Skeletal muscle tissue (tissue), 3 donors: ENCODE measurements at regions not wholly inside any gene's neighbourhood (a gene's known extent, or its start where the extent isn't known, plus 50 kb on each side); places are given as distances from the start of the nearest gene placed in this dataset.

Source experiments
- H3K27ac ChIP-seq: one replicate; pipeline ENCODE4 v1.7.0; 2013; ENCODE audit warnings: mild to moderate bottlenecking, low read depth, low read length, inconsistent platforms
- H3K27me3 ChIP-seq, 3 donors: one replicate each; pipeline ENCODE4 v1.7.0; 2013; ENCODE audit warnings: low read length in 3 of 3; ENCODE audit not compliant: control insufficient read depth in 3 of 3, insufficient read depth in 3 of 3
- H3K36me3 ChIP-seq, 3 donors: one replicate each; pipeline ENCODE4 v1.7.0; 2013; ENCODE audit warnings: low read length in 3 of 3; ENCODE audit not compliant: control insufficient read depth in 3 of 3, insufficient read depth in 3 of 3
- H3K4me1 ChIP-seq, 3 donors: one replicate each; pipeline ENCODE4 v1.7.0; 2013; ENCODE audit warnings: low read length in 3 of 3, mild to moderate bottlenecking in 3 of 3; ENCODE audit not compliant: control insufficient read depth in 3 of 3, insufficient read depth in 3 of 3
- H3K4me3 ChIP-seq, 3 donors: one replicate each; pipeline ENCODE4 v1.7.0; 2013; ENCODE audit warnings: low read length in 3 of 3
- H3K9ac ChIP-seq, 3 donors: one replicate each; pipeline ENCODE4 v1.7.0; 2013; ENCODE audit warnings: low read length in 3 of 3, mild to moderate bottlenecking in 3 of 3, moderate library complexity in 2 of 3, low read depth in 1 of 3
- H3K9me3 ChIP-seq, 3 donors: one replicate each; pipeline ENCODE4 v1.7.0; 2013; ENCODE audit warnings: low read length in 3 of 3; ENCODE audit not compliant: control insufficient read depth in 3 of 3
- donor health status: Osteomylitis.

GRCh38 chr2:236700703-236701102 lies 131.1 kb downstream of the ACKR3 start:
- Histone ChIP-seq H3K9me3 (no peaks in the 10 kb centered on the region), H3K27me3 (no peaks in the 10 kb centered on the region), H3K9ac (no peak overlapping the region), H3K36me3 (no peaks in the 10 kb centered on the region), H3K4me1 (peaks cover 4 to 9% (median 4%) of the 10 kb centered on the region in 3 donors), H3K27ac (no peak overlapping the region), H3K4me3 (no peak overlapping the region)

- Histone ChIP-seq H3K9ac (no peak overlapping the region), H3K4me3 (no peak overlapping the region), H3K27me3 (no peaks in the 10 kb centered on the region), H3K4me1 (peaks cover 4 to 9% (median 6%) of the 10 kb centered on the region in 3 donors), H3K36me3 (no peaks in the 10 kb centered on the region), H3K9me3 (no peaks in the 10 kb centered on the region), H3K27ac (no peak overlapping the region)
These were observed 133.2 kb downstream of the ACKR3 start for GRCh38 chr2:236702657-236703372.

- Histone ChIP-seq H3K9ac (no peak overlapping the region), H3K27ac (no peak overlapping the region), H3K36me3 (no peaks in the 10 kb centered on the region), H3K27me3 (no peaks in the 10 kb centered on the region), H3K4me1 (peaks cover 4 to 9% (median 6%) of the 10 kb centered on the region in 3 donors), H3K9me3 (no peaks in the 10 kb centered on the region), H3K4me3 (no peak overlapping the region)
These were observed 133.7 kb downstream of the ACKR3 start for GRCh38 chr2:236703373-236703709.

- Histone ChIP-seq H3K9ac (no peak overlapping the region), H3K4me3 (no peak overlapping the region), H3K27me3 (no peaks in the 10 kb centered on the region), H3K27ac (no peak overlapping the region), H3K4me1 (peaks cover 4 to 9% (median 6%) of the 10 kb centered on the region in 3 donors), H3K9me3 (no peaks in the 10 kb centered on the region), H3K36me3 (no peaks in the 10 kb centered on the region)
These were observed 134.3 kb downstream of the ACKR3 start for GRCh38 chr2:236703906-236704305.

GRCh38 chr2:236704887-236705286 lies 135.3 kb downstream of the ACKR3 start:
- Histone ChIP-seq H3K36me3 (no peaks in the 10 kb centered on the region), H3K9me3 (no peaks in the 10 kb centered on the region), H3K4me1 (peaks cover 4 to 9% (median 6%) of the 10 kb centered on the region in 3 donors), H3K4me3 (no peak overlapping the region), H3K9ac (no peak overlapping the region), H3K27ac (no peak overlapping the region), H3K27me3 (no peaks in the 10 kb centered on the region)

DNA sequence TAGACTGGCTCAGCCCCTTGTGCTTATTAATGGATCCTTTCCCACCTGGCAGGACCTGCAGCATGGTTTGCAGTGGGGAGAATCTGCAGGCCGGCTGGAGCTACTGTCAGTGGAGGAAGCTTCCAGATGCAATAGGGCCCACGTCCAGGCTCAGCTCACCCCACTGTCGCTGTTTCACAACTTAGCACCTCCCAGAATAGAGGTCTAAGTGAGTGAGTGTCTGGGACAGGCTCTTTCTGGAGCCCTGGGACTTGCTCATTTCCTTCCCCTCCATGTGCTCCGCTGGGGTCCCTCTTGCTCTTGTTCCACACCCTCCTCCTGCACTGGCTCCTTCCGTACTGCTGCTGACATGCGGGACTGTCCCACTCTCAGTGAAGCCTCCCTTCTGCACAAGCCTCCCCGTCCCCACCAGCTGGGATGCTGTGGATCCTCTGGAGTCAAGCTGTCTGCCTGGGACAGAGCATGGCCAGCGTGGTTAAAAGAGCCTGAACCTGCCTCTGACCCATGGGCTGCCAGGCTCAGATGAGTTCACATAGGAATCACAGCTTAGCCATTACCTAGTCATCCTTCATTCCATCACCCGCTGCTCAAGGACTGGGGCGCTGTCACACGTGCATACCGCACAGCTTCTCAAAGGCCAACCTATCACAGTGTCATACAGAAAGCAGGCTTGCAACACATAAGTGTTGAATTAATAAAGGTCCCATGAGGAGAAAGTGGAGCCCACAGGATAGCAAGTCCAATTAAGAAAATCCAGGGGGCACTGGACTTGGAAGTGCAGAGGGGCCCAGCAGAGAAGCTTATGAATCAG lies 135.9 kb downstream of the ACKR3 start:
- Histone ChIP-seq H3K9ac (peak overlapping the region in 1 of 3 donors; percentile 33), H3K4me1 (peaks cover 4 to 9% (median 6%) of the 10 kb centered on the region in 3 donors), H3K27me3 (no peaks in the 10 kb centered on the region), H3K4me3 (no peak overlapping the region), H3K9me3 (no peaks in the 10 kb centered on the region), H3K36me3 (no peaks in the 10 kb centered on the region), H3K27ac (no peak overlapping the region)

- no peak overlapping the region for H3K4me3 ChIP-seq
- H3K36me3 ChIP-seq = no peaks in the 10 kb centered on the region
- H3K27ac ChIP-seq = no peak overlapping the region
- H3K27me3 ChIP-seq = no peaks in the 10 kb centered on the region
- H3K9ac ChIP-seq = no peak overlapping the region
- no peaks in the 10 kb centered on the region for H3K9me3 ChIP-seq
- peaks cover 6 to 9% (median 8%) of the 10 kb centered on the region in 3 donors for H3K4me1 ChIP-seq
These were observed 136.7 kb downstream of the ACKR3 start for GRCh38 chr2:236706288-236706687.

DNA sequence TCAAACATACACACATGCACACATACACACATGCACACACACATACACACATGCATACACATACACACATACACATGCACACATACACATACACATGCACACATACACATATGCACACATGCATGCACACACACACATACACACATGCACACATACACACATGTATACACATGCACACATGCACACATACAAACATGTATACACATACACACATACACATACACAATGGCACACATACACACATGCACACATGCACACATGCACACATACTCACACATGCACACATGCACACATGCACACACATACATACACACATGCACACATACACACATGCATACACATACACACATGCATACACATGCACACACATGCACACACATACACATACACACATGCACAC lies 137.2 kb downstream of the ACKR3 start:
- Histone ChIP-seq H3K36me3 (no peaks in the 10 kb centered on the region), H3K27ac (no peak overlapping the region), H3K4me3 (no peak overlapping the region), H3K27me3 (no peaks in the 10 kb centered on the region), H3K4me1 (peaks cover 8 to 12% (median 10%) of the 10 kb centered on the region in 3 donors), H3K9me3 (no peaks in the 10 kb centered on the region), H3K9ac (no peak overlapping the region)

DNA sequence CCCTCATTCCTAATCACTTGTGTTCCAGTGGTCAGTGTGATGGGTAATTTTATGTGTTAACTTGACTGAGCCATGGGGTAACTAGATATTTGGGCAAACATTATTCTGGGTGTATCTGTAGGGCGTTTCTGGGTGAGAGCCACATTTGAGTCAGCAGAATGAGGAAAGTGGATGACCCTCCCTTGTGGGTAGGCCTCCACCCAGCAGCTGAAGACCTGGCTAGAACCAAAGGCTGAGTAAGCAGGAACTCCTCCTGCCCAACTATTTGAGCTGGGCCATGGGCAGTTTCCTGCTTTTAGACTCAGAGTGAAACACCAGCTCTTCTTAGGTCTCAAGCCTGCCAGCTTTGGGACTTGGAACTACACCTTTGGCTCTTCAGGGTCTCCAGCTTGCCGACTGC lies 141.8 kb downstream of the ACKR3 start:
- no peaks in the 10 kb centered on the region for H3K36me3 ChIP-seq
- H3K4me3 ChIP-seq = peak overlapping the region in 1 of 3 donors; percentile 24
- peaks cover 11 to 20% (median 16%) of the 10 kb centered on the region in 3 donors for H3K4me1 ChIP-seq
- no peak overlapping the region for H3K9ac ChIP-seq
- H3K27ac ChIP-seq = no peak overlapping the region
- no peaks in the 10 kb centered on the region for H3K27me3 ChIP-seq
- H3K9me3 ChIP-seq = no peaks in the 10 kb centered on the region

DNA sequence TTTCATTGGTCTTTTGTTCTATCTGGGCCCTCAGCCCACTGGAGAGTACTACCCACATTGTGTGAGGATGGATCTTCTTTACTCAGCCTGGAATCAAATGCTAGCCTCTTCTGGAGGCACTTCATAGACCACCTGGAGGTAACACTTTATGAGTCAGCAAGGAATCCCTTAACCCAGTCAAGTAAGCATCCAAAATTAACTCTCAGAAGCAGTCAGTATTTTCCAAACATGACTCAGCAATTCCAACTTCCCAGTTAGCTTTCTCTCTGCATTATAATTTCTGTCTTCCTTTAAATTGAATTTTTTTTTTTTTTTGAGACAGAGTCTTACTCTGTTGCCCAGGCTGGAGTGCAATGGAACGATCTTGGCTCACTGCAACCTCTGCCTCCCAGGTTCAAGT lies 142.7 kb downstream of the ACKR3 start:
- Histone ChIP-seq H3K27me3 (no peaks in the 10 kb centered on the region), H3K9me3 (no peaks in the 10 kb centered on the region), H3K36me3 (no peaks in the 10 kb centered on the region), H3K4me3 (no peak overlapping the region), H3K9ac (no peak overlapping the region), H3K27ac (no peak overlapping the region), H3K4me1 (peaks cover 11 to 20% (median 16%) of the 10 kb centered on the region in 3 donors)
